ENCODE measurements at regions not wholly inside any gene's neighbourhood (a gene's known extent, or its start where the extent isn't known, plus 50 kb on each side); places are given as distances from the start of the nearest gene placed in this dataset.
"Not testable (repeated sequence)": the region's sequence is repeated elsewhere in the genome, so short reads cannot be mapped to it uniquely, and the experiment has no call there.

- TF ChIP-seq CTCF (IDR thresholded peaks at IDR 0.05; ENCODE audit: borderline replicate concordance, control extremely low read depth, extremely low read depth, insufficient read depth, missing control alignments) = no peak
- no peak for DNase-seq (ENCODE audit: low spot score)
- in situ Hi-C loops (cut with MboI; ENCODE audit: low sequenced_read_pairs, unreplicated experiment) = no loop called here
These were observed 81.1 kb upstream of the PIM1 start for GRCh38 chr6:37088897-37089296.

GRCh38 chr6:37089783-37090182, 80.2 kb upstream of the PIM1 start:
- no peak for DNase-seq (ENCODE audit: low spot score)
- TF ChIP-seq CTCF (IDR thresholded peaks at IDR 0.05; ENCODE audit: borderline replicate concordance, control extremely low read depth, extremely low read depth, insufficient read depth, missing control alignments) = no peak
- in situ Hi-C loops (cut with MboI; ENCODE audit: low sequenced_read_pairs, unreplicated experiment) = no loop called here

GRCh38 chr6:37091104-37091503, 78.8 kb upstream of the PIM1 start:
- DNase-seq (ENCODE audit: low spot score); in situ Hi-C loops (cut with MboI; ENCODE audit: low sequenced_read_pairs, unreplicated experiment): not testable (repeated sequence)

- in situ Hi-C loops (cut with MboI; ENCODE audit: low sequenced_read_pairs, unreplicated experiment); DNase-seq (ENCODE audit: low spot score): not testable (repeated sequence)
These were observed 78.4 kb upstream of the PIM1 start for GRCh38 chr6:37091586-37091985.

GRCh38 chr6:37092923-37093727, 76.8 kb upstream of the PIM1 start:
- TF ChIP-seq CTCF (IDR thresholded peaks at IDR 0.05; ENCODE audit: borderline replicate concordance, control extremely low read depth, extremely low read depth, insufficient read depth, missing control alignments) = no peak
- DNase-seq (ENCODE audit: low spot score) = no peak
- in situ Hi-C loops (cut with MboI; ENCODE audit: low sequenced_read_pairs, unreplicated experiment) = no loop called here

GRCh38 chr6:37093728-37094069, 76.3 kb upstream of the PIM1 start:
- no peak for DNase-seq (ENCODE audit: low spot score)
- TF ChIP-seq CTCF (IDR thresholded peaks at IDR 0.05; ENCODE audit: borderline replicate concordance, control extremely low read depth, extremely low read depth, insufficient read depth, missing control alignments) = no peak
- in situ Hi-C loops (cut with MboI; ENCODE audit: low sequenced_read_pairs, unreplicated experiment) = no loop called here

GRCh38 chr6:37095997-37096396, 74.0 kb upstream of the PIM1 start:
- DNase-seq (ENCODE audit: low spot score) = no peak
- TF ChIP-seq CTCF (IDR thresholded peaks at IDR 0.05; ENCODE audit: borderline replicate concordance, control extremely low read depth, extremely low read depth, insufficient read depth, missing control alignments) = no peak
- in situ Hi-C loops (cut with MboI; ENCODE audit: low sequenced_read_pairs, unreplicated experiment) = no loop called here

- DNase-seq (ENCODE audit: low spot score) = no peak
- in situ Hi-C loops (cut with MboI; ENCODE audit: low sequenced_read_pairs, unreplicated experiment) = no loop called here
- no peak for TF ChIP-seq CTCF (IDR thresholded peaks at IDR 0.05; ENCODE audit: borderline replicate concordance, control extremely low read depth, extremely low read depth, insufficient read depth, missing control alignments)
These were observed 72.6 kb upstream of the PIM1 start for GRCh38 chr6:37097335-37097734.

Measured in GM13976 (cell line).